K562 (cell line): ENCODE measurements at regions not wholly inside any gene's neighbourhood (a gene's known extent, or its start where the extent isn't known, plus 50 kb on each side); places are given as distances from the start of the nearest gene placed in this dataset.

Source experiments
- ATAC-seq: fragments of 200-7000 bp; cut with Tn5 transposase; 3 replicates; pipeline ENCODE4 v1.9.1; 2020; ENCODE audit warnings: moderate library complexity
- BruUV-seq: library from RNA; stranded (reverse); fragments of 400-500 nt; replicated peaks from 2 replicates; lab custom pipeline; 2021; lab: Mats Ljungman, UMichigan
- CTCF ChIA-PET: fragments of 300-600 bp; formaldehyde crosslinking; extraction: SDS; loops from one replicate; lab custom pipeline; 2021; ENCODE audit warnings: low intra/inter-chr PET ratio; lab: Yijun Ruan, JAX
- POLR2A ChIA-PET: fragments of 300-600, 350-650 bp; sonication (Branson Sonifier 250); formaldehyde crosslinking; extraction: SDS; loops from one replicate; lab custom pipeline; 2021; ENCODE audit warnings: antibody characterized with exemption, inconsistent platforms; lab: Yijun Ruan, JAX
- DNase-seq, 4 experiments: peaks; one replicate each; pipeline versions ENCODE4 v3.0.0 to v3.0.0-alpha.2; 2011 to 2018; ENCODE audit warnings: low spot score in 3 of 4, mixed read lengths in 3 of 4; ENCODE audit errors: extremely low read depth in 1 of 4
- FAIRE-seq: peaks from 2 replicates; lab custom pipeline; 2011; peaks lifted over from hg19 to GRCh38; lab: Jason Lieb, UNC
- H2AFZ ChIP-seq: 2 replicates; pipeline ENCODE4 v1.6.0; 2011; ENCODE audit warnings: low read depth, low read length, control low read depth, inconsistent platforms
- H3K27ac ChIP-seq: fragments of 200-600 bp; 3 replicates; pipeline ENCODE4 v1.8.0; 2011; ENCODE audit warnings: low read depth, mild to moderate bottlenecking, control low read depth, inconsistent platforms, low read length, moderate library complexity, mixed read lengths; ENCODE audit errors: extremely low read depth
- H3K27me3 ChIP-seq, 2 experiments: fragments of 300-600 bp in 1 of 2; 2 replicates in 1 of 2; 3 replicates in 1 of 2; pipeline versions ENCODE4 v1.6.0 to v1.8.0; 2011; ENCODE audit warnings: inconsistent platforms in 2 of 2, low read length in 2 of 2, mild to moderate bottlenecking in 1 of 2, mixed read lengths in 1 of 2, moderate library complexity in 1 of 2; ENCODE audit not compliant: control insufficient read depth in 2 of 2, insufficient read depth in 2 of 2
- H3K36me3 ChIP-seq: fragments of 300-600 bp; 3 replicates; pipeline ENCODE4 v1.8.0; 2011; ENCODE audit warnings: mild to moderate bottlenecking, low read length, inconsistent platforms; ENCODE audit not compliant: control insufficient read depth, insufficient read depth
- H3K4me1 ChIP-seq, 2 experiments: fragments of 200-600 bp in 1 of 2; replicated peaks in 1 of 2; 2 replicates in 1 of 2; 3 replicates in 1 of 2; pipeline versions ENCODE4 v1.5.1 to v1.8.0; 2011; ENCODE audit warnings: inconsistent platforms in 2 of 2, low read length in 2 of 2, mild to moderate bottlenecking in 1 of 2, mixed read lengths in 1 of 2, moderate library complexity in 1 of 2; ENCODE audit not compliant: control insufficient read depth in 2 of 2, insufficient read depth in 2 of 2
- H3K4me2 ChIP-seq: 2 replicates; pipeline ENCODE4 v1.6.1; 2011; ENCODE audit warnings: low read length, control low read depth, inconsistent platforms, mixed read lengths; ENCODE audit not compliant: insufficient read depth
- H3K4me3 ChIP-seq: fragments of 200-600 bp; sonication (generic), shearing (Covaris generic); 2 replicates; pipeline ENCODE4 v1.5.1; 2016; ENCODE audit warnings: control low read depth, inconsistent platforms
- H3K79me2 ChIP-seq: fragments of 200-600 bp; 3 replicates; pipeline ENCODE4 v1.8.0; 2011; ENCODE audit warnings: low read length, inconsistent platforms; ENCODE audit not compliant: control insufficient read depth, insufficient read depth
- H3K9ac ChIP-seq, 2 experiments: 2 replicates each; pipeline versions ENCODE4 v1.6.0 to v1.6.1; 2011; ENCODE audit warnings: low read depth in 2 of 2, low read length in 2 of 2, control low read depth in 1 of 2, inconsistent platforms in 1 of 2, mild to moderate bottlenecking in 1 of 2, mixed read lengths in 1 of 2; ENCODE audit not compliant: insufficient read depth in 1 of 2
- H3K9me1 ChIP-seq: one replicate; pipeline ENCODE4 v1.6.0; 2011; ENCODE audit warnings: inconsistent platforms, mild to moderate bottlenecking, low read length, moderate library complexity; ENCODE audit not compliant: control insufficient read depth, insufficient read depth
- H3K9me3 ChIP-seq: replicated peaks from 2 replicates; pipeline ENCODE4 v1.5.1; 2011; ENCODE audit warnings: low read depth, low read length, inconsistent platforms; ENCODE audit not compliant: control insufficient read depth, insufficient read depth
- H4K20me1 ChIP-seq: replicated peaks from 2 replicates; pipeline ENCODE4 v1.6.1; 2011; ENCODE audit warnings: low read length, inconsistent platforms, mixed read lengths; ENCODE audit not compliant: control insufficient read depth, insufficient read depth
- CEBPG ChIP-seq, 3 experiments: fragments of 200-800 bp in 1 of 3; sonication (Bioruptor generic) in 1 of 3; sonication (generic) in 1 of 3; formaldehyde crosslinking in 1 of 3; IDR thresholded peaks in 2 of 3; conservative IDR thresholded peaks in 1 of 3; 2 replicates each; pipeline versions ENCODE4 v1.6.1 to v1.8.0; 2016 to 2022; ENCODE audit warnings: missing compliant biosample characterization in 2 of 3, missing genetic modification characterization in 2 of 3, mild to moderate bottlenecking in 1 of 3, missing genetic modification reagents in 1 of 3
- RB1 ChIP-seq: fragments of 450-650 bp; IDR thresholded peaks from 2 replicates; pipeline ENCODE4 v1.6.1; 2017; ENCODE audit warnings: low read depth, mild to moderate bottlenecking
- ZNF140 ChIP-seq: fragments of 250-450 bp; sonication (Bioruptor Pico); IDR thresholded peaks from 2 replicates; pipeline ENCODE4 v1.8.0; 2021; ENCODE audit warnings: moderate library complexity, mild to moderate bottlenecking, inconsistent platforms
- WGBS: fragments of 100-300 bp; shearing (Covaris generic); methylation state at CpG from one replicate; pipeline ENCODE4 v1.1.6; 2016; ENCODE audit warnings: low coverage, mixed read lengths; ENCODE audit not compliant: insufficient coverage; ENCODE audit errors: missing lambda C conversion rate; 5-methylcytosine and 5-hydroxymethylcytosine counted together
- in situ Hi-C: fragments of 300-500 bp; cut with MboI; formaldehyde crosslinking; loops from 4 replicates; pipeline ENCODE4 v1.15.0; 2018; ENCODE audit warnings: inconsistent platforms, mixed read lengths
- intact Hi-C: fragments of 100-400 bp; cut with micrococcal nuclease; formaldehyde crosslinking; loops from 2 replicates; pipeline ENCODE4 v1.14.2; 2022
- TF ChIP-seq, protein P1 (sequence below): fragments of 450-650 bp; IDR thresholded peaks from 2 replicates; pipeline ENCODE4 v1.6.1; 2018; ENCODE audit warnings: mild to moderate bottlenecking, low read depth; ENCODE audit not compliant: partially characterized antibody

DNA sequence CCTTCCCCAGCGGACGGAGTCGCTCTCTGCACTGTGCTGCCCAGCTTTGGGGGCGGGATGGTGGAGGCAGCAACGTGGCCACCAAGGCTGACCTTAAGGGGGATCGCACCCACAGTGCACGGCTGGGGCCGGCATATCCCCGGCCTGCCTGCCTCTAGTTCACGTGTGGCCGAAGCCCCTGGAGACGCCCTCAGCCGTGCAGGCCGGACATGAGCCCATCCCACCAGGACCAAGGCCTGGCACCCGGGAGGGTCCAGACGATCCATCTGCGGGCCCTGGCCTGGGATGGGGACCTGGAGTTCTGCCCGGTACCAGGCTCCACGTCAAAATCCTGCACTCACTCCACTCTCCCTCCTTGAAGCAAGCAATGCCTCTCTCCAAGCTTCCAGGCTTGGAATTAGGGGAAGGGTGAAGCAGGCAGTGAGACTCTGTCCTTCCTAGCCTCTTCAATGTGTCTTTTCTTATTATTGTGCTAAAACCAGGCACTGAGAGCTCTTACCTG lies 520.8 kb downstream of the REEP3 start (continued):
- TF ChIP-seq RB1, result no peak
- TF ChIP-seq, protein P1, sequence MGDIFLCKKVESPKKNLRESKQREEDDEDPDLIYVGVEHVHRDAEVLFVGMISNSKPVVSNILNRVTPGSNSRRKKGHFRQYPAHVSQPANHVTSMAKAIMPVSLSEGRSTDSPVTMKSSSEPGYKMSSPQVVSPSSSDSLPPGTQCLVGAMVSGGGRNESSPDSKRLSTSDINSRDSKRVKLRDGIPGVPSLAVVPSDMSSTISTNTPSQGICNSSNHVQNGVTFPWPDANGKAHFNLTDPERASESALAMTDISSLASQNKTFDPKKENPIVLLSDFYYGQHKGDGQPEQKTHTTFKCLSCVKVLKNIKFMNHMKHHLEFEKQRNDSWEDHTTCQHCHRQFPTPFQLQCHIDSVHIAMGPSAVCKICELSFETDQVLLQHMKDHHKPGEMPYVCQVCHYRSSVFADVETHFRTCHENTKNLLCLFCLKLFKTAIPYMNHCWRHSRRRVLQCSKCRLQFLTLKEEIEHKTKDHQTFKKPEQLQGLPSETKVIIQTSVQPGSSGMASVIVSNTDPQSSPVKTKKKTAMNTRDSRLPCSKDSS, result no peak
- TF ChIP-seq, all 486 proteins: peak for 0

DNA sequence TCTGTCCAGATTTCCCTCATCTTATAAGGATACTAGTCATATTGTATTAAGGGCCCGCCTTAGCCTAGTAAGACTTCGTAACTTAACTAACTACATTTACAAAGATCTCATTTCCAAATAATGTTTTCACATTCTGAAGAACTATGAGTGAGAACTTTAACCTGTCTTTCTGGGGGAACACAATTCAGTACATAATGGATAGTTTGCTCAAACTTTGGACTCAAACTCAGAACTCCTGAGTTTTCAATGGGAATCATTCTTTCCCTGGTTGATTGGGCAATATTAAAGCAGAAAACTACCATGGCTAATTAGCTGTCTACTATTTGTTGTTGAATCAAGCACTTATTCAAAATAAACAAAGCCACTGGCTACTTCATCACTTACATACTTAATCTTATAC lies 522.9 kb downstream of the REEP3 start:
- Histone ChIP-seq H2AFZ (no peak overlapping the region), H3K4me1 (peaks cover 0 to 8% of the 10 kb centered on the region in 2 experiments; a peak in 2 of 5 replicates), H3K9me3 (no peaks in the 10 kb centered on the region), H3K9me1 (no peaks in the 10 kb centered on the region), H3K36me3 (no peaks in the 10 kb centered on the region), H3K27ac (no peak overlapping the region), H3K4me2 (no peak overlapping the region), H3K27me3 (no peaks in the 10 kb centered on the region), H3K79me2 (no peaks in the 10 kb centered on the region), H3K9ac (no peak overlapping the region), H4K20me1 (no peaks in the 10 kb centered on the region), H3K4me3 (no peak overlapping the region)
- no peak for DNase-seq
- ChIA-PET CTCF (no interaction called here), POLR2A (no interaction called here)
- WGBS, result 5% methylated on average over 2 of the region's 2 CpGs
- ATAC-seq, result no peak
- in situ Hi-C loops, result no loop called here
- intact Hi-C loops, result no loop called here
- no TSS peak for BruUV-seq
- FAIRE-seq, result no peak
- no peak for TF ChIP-seq CEBPG (CRISPR knock-in tag; IDR thresholded peaks at IDR 0.05)
- peak in 1 of 2 experiments; percentile 54; a peak in 1 of 4 replicates for TF ChIP-seq CEBPG (tag; conservative IDR thresholded peaks at IDR 0.05 in 1 of 2, IDR thresholded peaks at IDR 0.05 in 1 of 2)
- TF ChIP-seq ZNF140 (CRISPR knock-in tag), result no peak
- TF ChIP-seq, all 486 proteins: peak for 1
